ACHN (cell line): ENCODE measurements at regions not wholly inside any gene's neighbourhood (a gene's known extent, or its start where the extent isn't known, plus 50 kb on each side); places are given as distances from the start of the nearest gene placed in this dataset.

ENCODE experiments used
- DNase-seq: peaks from one replicate; pipeline ENCODE4 v3.0.0-alpha.2; 2015
- in situ Hi-C: cut with HindIII; loops from 2 replicates; pipeline ENCODE4 v1.10.0; 2017; ENCODE audit warnings: low sequenced_read_pairs, low pct_ligation_motif_present, low pct_unique_long_range_greater_than_20kb

DNA sequence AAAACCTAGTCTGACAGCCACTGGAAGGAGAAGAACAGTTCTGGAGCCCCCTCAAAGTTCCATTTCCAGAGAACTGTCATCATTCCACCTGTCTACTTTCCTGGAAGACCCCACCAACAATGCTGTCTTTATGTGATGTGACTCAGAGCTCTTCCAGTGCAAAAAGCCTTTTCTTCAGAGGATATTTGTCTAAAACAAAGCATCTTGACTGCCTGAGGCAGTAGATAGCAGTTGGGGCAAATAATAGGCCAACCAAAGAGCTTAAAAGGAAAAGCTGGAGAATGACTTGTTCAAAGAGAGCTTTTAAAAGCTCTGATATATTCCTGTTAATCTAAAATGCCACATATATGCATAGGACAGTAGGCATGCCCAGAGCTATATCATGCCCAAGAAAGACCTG is 62.6 kb downstream of the MIS18A start:
- in situ Hi-C loops, result no loop called here
- no peak for DNase-seq

GRCh38 chr21:32215306-32215685 is 63.6 kb downstream of the MIS18A start:
- in situ Hi-C loops, result no loop called here
- DNase-seq, result no peak

GRCh38 chr21:32214654-32215305 is 64.1 kb downstream of the MIS18A start:
- in situ Hi-C loops, result no loop called here
- no peak for DNase-seq

DNA sequence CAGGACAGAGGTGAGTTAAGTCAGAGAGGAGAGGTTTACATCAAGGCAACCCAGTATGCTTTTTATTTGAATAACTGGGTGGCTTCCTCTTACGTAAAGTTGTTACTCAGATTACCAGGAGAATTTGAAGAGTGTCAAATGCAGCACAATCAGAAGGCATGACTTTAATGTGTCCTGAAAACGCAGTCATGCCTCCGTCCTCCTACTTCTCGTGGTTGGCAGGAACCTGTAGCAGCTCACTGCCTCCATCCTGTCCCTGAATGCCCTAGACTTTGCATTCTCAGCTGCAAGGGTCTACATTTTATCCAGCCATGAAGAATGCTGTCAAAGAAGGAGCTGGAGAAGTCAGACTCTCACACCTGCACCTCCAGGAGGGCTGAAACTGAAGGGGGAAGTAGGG is 66.7 kb downstream of the MIS18A start:
- in situ Hi-C loops, result no loop called here
- DNase-seq, result no peak

DNA sequence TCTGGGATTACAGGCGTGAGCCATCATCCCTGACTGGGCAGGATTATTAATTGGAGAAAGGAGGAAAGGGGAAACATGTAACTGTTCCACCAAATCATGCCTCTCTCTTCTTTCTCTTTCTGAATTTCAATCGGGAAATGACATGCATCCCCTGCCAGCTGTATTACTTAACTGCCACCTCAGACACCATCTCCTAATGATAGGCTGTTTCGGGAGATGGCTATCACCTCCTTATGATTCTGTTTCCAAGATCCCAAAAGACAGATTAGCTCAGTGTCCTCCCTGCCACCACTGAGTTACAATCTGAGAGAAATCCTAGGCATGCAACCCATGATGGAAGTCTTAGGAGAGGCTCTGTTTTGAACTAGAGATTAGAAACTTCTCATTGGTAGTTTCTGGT is 67.5 kb downstream of the MIS18A start:
- in situ Hi-C loops, result no loop called here
- no peak for DNase-seq

DNA sequence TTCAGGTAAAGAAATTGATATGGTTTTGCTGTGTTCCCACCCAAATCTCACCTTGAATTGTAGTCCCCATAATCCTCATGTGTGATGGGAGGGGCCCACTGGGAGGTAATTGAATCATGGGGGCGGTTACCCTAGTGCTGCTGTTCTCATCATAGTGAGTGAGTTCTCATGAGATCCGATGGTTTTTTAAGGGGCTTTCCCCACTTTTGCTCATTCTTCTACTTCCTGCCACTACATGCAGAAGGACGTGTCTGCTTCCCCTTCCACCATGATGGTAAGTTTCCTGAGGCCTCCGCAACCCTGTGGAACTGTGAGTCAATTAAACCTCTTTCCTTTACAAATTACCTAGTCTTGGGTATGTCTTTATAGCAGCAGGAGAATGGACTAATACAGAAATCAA is 69.3 kb downstream of the MIS18A start:
- in situ Hi-C loops, result no loop called here
- DNase-seq, result no peak

DNA sequence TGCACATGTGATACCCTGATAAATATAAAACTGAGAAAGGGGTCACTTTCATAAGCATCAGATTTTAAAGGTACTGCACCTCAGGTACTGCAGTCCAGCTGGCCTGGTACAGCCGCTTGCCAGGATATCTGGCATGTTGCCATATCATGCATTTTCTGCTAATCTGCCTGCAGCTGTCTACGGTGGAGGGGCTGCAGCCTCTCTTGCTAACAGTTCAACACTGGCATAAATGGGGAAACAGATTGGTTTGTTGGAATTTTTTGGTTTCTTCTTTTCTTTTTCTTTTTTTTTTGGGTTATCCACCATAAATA is 71.5 kb downstream of the MIS18A start:
- in situ Hi-C loops, result no loop called here
- DNase-seq, result no peak

DNA sequence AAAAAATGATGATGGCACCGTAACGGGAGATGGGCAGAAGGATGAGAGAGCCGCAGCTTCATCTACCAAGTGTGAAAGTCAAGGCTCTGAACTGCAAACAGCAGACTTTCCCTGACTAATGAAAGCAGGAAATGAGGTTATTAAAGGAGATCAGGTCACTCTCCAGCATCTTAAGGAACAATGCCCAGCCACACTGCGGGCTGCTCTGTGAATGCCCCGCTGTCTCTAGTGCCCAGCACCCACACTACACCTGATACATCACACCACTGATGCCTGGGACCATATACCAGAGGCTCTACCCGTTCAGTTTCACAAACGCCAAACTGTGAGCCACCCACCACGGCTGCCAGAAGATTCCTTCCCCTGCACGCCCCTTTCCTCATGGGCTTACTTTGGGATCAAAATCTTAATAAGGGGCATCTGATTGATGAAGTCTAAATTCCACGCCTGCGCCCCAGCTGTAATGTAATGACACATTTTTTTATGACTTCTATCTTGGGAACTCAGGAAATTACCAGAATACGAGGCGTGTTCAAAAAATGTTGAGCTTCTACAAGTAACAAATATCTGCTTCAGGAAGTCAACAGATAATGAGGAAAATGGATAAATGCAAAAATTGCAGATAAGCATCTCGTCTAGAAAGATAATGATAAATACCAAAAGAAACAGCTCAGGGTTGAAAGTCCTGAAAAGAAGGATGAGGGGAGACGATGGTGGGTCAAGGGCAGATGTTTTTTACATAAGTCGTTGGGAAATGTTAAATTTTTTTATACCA is 72.0 kb downstream of the MIS18A start:
- in situ Hi-C loops, result no loop called here
- DNase-seq, result no peak

GRCh38 chr21:32203877-32204480 is 74.9 kb downstream of the MIS18A start:
- in situ Hi-C loops, result no loop called here
- no peak for DNase-seq

GRCh38 chr21:32200029-32200428 is 78.8 kb downstream of the MIS18A start:
- in situ Hi-C loops, result no loop called here
- no peak for DNase-seq

DNA sequence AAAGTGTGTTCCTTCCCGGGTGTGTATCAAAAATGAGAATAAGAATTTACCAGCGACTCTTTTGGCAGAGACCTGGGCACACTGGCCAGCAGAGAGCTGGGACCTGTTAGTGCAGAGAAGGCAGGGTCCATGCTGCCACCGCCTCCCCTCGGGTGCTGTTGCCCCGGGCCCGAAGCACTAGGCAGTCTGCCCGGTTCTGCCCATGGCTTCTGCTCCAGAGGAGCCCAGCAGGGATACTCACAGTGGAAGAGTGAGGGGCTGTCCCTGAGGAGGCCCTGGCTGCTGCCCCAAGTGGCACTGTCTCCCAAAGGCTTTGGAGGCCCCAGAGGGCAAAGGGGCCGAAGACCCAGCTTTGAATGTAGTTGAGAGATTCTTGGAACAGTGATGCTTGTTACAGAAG is 80.5 kb downstream of the MIS18A start:
- no peak for DNase-seq
- in situ Hi-C loops, result no loop called here

- DNase-seq, result no peak
- in situ Hi-C loops, result no loop called here
Observed at GRCh38 chr21:32197896-32198295, 81.0 kb downstream of the MIS18A start.

- in situ Hi-C loops, result no loop called here
Observed at GRCh38 chr21:32196001-32196400, 82.8 kb downstream of the MIS18A start.

GRCh38 chr21:32193098-32193465 is 85.8 kb downstream of the MIS18A start:
- in situ Hi-C loops, result no loop called here
- no peak for DNase-seq

More at GRCh38 chr21:32196001-32196400, 82.8 kb downstream of the MIS18A start:
- DNase-seq, result no peak

DNA sequence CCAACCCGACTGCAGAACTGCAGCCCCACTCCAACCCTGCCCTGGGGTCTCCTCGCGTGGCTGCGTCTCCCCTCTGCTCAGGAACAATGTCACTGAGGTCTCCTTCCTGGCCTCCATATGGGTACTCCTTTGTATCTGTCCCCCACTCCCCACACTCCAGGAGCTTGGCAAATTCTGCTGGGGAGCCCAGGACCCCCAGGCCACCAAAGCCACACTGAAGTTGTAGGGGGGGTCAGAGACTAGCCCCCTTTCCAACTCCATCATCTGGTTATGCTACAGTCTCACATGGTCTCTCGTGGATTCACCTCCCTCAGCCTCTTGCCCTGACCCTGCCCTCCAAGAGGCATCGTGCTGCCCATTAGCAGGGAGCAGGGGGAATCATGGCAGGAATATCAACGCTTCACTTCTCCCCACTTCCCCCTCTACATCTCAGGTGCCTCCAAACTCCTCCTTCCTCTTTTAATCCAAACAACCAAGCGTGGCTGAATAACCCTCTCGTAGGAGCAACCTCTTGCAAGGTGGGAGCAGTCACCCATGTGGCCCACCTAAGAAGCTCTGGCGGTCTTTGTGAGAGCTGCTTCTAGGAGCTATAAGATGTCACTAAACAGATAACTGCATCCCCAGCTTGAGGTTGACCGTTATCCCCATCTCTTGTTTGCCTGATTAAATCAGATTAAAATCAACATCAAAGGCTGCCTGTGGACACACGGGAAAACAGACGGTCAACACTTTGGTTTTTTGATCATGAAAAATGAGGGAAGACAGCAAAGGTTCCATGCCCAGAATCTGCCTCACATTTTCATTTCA is 86.4 kb downstream of the MIS18A start:
- DNase-seq, result no peak
- in situ Hi-C loops, result no loop called here

- DNase-seq, result no peak
- in situ Hi-C loops, result no loop called here
Observed at GRCh38 chr21:32190493-32191144, 88.2 kb downstream of the MIS18A start.

DNA sequence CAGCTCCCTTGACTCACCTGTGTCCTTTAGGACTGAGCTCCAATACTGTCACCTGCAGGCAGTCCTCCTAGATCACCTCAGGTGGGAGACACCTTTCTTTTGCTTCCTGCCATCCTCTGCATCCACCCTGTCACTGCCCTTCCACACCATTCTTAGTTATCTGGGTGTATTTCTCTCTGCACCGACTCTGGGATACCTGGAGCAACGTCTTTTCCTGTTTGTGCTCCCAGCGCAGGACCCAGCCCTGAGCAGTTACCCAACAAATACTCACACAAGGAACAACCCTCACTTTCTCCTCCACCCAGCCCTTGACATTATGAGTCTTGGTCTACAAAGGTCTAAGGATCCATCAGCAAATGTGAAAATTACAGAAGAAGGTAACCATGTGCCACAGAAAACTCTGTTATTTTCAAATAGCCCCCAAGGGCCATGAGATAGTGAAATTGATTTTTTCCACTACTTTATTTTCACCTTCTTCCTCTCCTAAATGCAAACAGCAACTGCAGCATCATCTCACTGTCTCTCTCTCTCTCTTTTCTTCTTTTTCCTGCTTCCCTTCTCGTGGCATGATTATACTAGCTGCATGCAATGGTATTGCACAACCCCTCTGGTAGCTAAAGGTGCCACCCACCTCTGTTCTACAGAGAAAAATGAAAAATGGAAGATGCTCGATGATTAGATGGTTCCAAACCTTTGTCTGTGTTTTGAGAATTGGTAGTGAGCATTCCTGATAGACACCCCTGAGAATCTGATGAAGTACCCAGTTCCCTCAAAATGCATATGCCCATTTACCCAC is 89.0 kb downstream of the MIS18A start:
- in situ Hi-C loops, result no loop called here
- DNase-seq, result no peak

- in situ Hi-C loops, result no loop called here
- no peak for DNase-seq
Observed at GRCh38 chr21:32186804-32187203, 92.0 kb downstream of the MIS18A start.
